GM19035 (cell line): ENCODE measurements at regions not wholly inside any gene's neighbourhood (a gene's known extent, or its start where the extent isn't known, plus 50 kb on each side); places are given as distances from the start of the nearest gene placed in this dataset.

Source experiments
- ATAC-seq: cut with Tn5 transposase; IDR thresholded peaks from one replicate; pipeline ENCODE4 v1.9.1; 2021; ENCODE audit not compliant: unreplicated experiment

GRCh38 chr7:12881712-12882111, 194.3 kb downstream of the ARL4A start:
- ATAC-seq, result no peak

- no peak for ATAC-seq
Observed at GRCh38 chr7:12882710-12883109, 195.3 kb downstream of the ARL4A start.

GRCh38 chr7:12884033-12884432, 196.6 kb downstream of the ARL4A start:
- ATAC-seq, result no peak

GRCh38 chr7:12884856-12885440, 197.5 kb downstream of the ARL4A start:
- ATAC-seq, result no peak

- no peak for ATAC-seq
Observed at GRCh38 chr7:12888717-12889116, 201.3 kb downstream of the ARL4A start.

- no peak for ATAC-seq
Observed at GRCh38 chr7:12889391-12889790, 202.0 kb downstream of the ARL4A start.

- ATAC-seq, result no peak
Observed at GRCh38 chr7:12890586-12890985, 203.2 kb downstream of the ARL4A start.

- ATAC-seq, result no peak
Observed at GRCh38 chr7:12893292-12893691, 205.9 kb downstream of the ARL4A start.

GRCh38 chr7:12895296-12895695, 207.9 kb downstream of the ARL4A start:
- ATAC-seq, result no peak

- ATAC-seq, result no peak
Observed at GRCh38 chr7:12896316-12896715, 208.9 kb downstream of the ARL4A start.

GRCh38 chr7:12898004-12898403, 210.6 kb downstream of the ARL4A start:
- ATAC-seq, result no peak

- no peak for ATAC-seq
Observed at GRCh38 chr7:12898620-12899019, 211.2 kb downstream of the ARL4A start.

GRCh38 chr7:12905671-12906070, 218.2 kb downstream of the ARL4A start:
- ATAC-seq, result no peak

- ATAC-seq, result no peak
Observed at GRCh38 chr7:12907774-12908173, 220.3 kb downstream of the ARL4A start.

- ATAC-seq, result no peak
Observed at GRCh38 chr7:12909483-12909882, 222.1 kb downstream of the ARL4A start.

GRCh38 chr7:12911053-12911452, 223.6 kb downstream of the ARL4A start:
- ATAC-seq, result no peak

GRCh38 chr7:12913002-12913401, 225.6 kb downstream of the ARL4A start:
- no peak for ATAC-seq

GRCh38 chr7:12917801-12918200, 230.4 kb downstream of the ARL4A start:
- no peak for ATAC-seq

- no peak for ATAC-seq
Observed at GRCh38 chr7:12921751-12922345, 234.4 kb downstream of the ARL4A start.

GRCh38 chr7:12923971-12924370, 236.5 kb downstream of the ARL4A start:
- no peak for ATAC-seq

GRCh38 chr7:12926206-12926605, 238.8 kb downstream of the ARL4A start:
- ATAC-seq, result no peak

GRCh38 chr7:12927635-12928434, 240.4 kb downstream of the ARL4A start:
- ATAC-seq, result no peak
